Upper lobe of left lung (tissue), 4 donors: ENCODE measurements at regions not wholly inside any gene's neighbourhood (a gene's known extent, or its start where the extent isn't known, plus 50 kb on each side); places are given as distances from the start of the nearest gene placed in this dataset.

Experiments
- EP300 ChIP-seq, 4 donors: sonication (generic); formaldehyde crosslinking; IDR thresholded peaks; one replicate each; pipeline ENCODE4 v1.5.1; 2017; ENCODE audit warnings: antibody characterized with exemption in 4 of 4, control low read depth in 2 of 4
- POLR2A ChIP-seq, 4 donors: fragments of 450-650 bp; IDR thresholded peaks; one replicate each; pipeline ENCODE4 v1.5.1; 2016 to 2017; ENCODE audit warnings: antibody characterized with exemption in 4 of 4, mild to moderate bottlenecking in 2 of 4
- POLR2AphosphoS5 ChIP-seq, 2 donors: sonication (generic); formaldehyde crosslinking; IDR thresholded peaks; one replicate each; pipeline ENCODE4 v1.5.1; 2017; ENCODE audit warnings: antibody characterized with exemption in 2 of 2
- TF ChIP-seq, protein P1 (sequence below), 6 experiments: fragments of 450-650 bp in 4 of 6; fragments of 200-600 bp in 2 of 6; sonication (generic) in 2 of 6; IDR thresholded peaks; one replicate each; pipeline ENCODE4 v1.5.1; 2016 to 2019; ENCODE audit warnings: antibody characterized with exemption in 6 of 6

DNA sequence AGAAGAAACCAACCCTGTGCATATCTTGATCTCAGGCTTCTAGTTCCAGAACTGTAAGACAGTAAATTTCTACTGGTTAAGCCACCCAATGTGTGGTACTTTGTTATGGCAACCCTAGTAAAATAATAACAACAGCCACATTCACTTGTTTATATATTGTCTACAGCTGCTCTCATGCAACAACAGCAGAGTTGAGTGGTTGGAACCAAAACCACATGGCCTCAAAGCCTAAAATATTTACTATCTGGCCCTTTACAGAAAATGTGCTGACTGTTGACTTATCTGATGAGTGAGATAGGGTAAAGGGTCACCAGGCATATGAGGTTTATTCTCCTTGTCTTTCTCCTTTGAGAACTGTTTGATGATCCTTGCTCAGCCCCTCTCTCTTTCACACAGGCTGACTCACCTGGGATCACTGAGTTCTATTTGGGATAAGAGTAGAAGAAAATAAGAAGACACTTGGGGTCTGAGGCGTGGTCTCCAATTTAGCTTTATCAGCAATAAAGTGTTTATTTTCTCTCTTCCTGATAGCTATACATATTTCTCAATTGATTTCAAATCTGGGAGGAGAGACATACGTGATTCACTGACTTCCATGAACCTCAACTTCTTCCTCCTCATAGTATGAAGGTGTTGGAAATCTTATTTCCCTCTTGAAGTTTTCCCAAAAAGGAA is 227.5 kb upstream of the STARD13 start:
- TF ChIP-seq, protein P1, sequence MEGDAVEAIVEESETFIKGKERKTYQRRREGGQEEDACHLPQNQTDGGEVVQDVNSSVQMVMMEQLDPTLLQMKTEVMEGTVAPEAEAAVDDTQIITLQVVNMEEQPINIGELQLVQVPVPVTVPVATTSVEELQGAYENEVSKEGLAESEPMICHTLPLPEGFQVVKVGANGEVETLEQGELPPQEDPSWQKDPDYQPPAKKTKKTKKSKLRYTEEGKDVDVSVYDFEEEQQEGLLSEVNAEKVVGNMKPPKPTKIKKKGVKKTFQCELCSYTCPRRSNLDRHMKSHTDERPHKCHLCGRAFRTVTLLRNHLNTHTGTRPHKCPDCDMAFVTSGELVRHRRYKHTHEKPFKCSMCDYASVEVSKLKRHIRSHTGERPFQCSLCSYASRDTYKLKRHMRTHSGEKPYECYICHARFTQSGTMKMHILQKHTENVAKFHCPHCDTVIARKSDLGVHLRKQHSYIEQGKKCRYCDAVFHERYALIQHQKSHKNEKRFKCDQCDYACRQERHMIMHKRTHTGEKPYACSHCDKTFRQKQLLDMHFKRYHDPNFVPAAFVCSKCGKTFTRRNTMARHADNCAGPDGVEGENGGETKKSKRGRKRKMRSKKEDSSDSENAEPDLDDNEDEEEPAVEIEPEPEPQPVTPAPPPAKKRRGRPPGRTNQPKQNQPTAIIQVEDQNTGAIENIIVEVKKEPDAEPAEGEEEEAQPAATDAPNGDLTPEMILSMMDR (IDR thresholded peaks at IDR 0.05), result no peak
- TF ChIP-seq POLR2A (IDR thresholded peaks at IDR 0.05), result no peak
- no peak for TF ChIP-seq EP300 (IDR thresholded peaks at IDR 0.05)
- TF ChIP-seq POLR2AphosphoS5 (IDR thresholded peaks at IDR 0.05), result no peak
